ENCODE measurements at regions not wholly inside any gene's neighbourhood (a gene's known extent, or its start where the extent isn't known, plus 50 kb on each side); places are given as distances from the start of the nearest gene placed in this dataset.

GRCh38 chr10:55989188-55989587, 371.9 kb downstream of the ZWINT start:
- H3K27ac ChIP-seq (replicated peaks), result no peak overlapping the region
- DNase-seq (ENCODE audit: low read depth in 1 of 2, low spot score in 1 of 2), result no peak
- no peaks in the 10 kb centered on the region for H3K27me3 ChIP-seq (ENCODE audit: insufficient read depth, poor library complexity, severe bottlenecking)
- H3K4me3 ChIP-seq (replicated peaks; ENCODE audit: insufficient read depth, low read length), result no peak overlapping the region
- no peak for TF ChIP-seq REST (IDR thresholded peaks at IDR 0.05; ENCODE audit: insufficient replicate concordance, low read depth)
- TF ChIP-seq POLR2AphosphoS5 (IDR thresholded peaks at IDR 0.05; ENCODE audit: low read depth), result no peak
- no peak for TF ChIP-seq CTCF (IDR thresholded peaks at IDR 0.05; ENCODE audit: insufficient read depth, low read length)
- TF ChIP-seq SPI1 (IDR thresholded peaks at IDR 0.05; ENCODE audit: borderline replicate concordance, low read depth), result no peak
- no peak for TF ChIP-seq GABPA (IDR thresholded peaks at IDR 0.05; ENCODE audit: low read depth)

GRCh38 chr10:55979203-55979602, 381.9 kb downstream of the ZWINT start:
- no peak overlapping the region for H3K27ac ChIP-seq (replicated peaks)
- H3K4me3 ChIP-seq (replicated peaks; ENCODE audit: insufficient read depth, low read length), result no peak overlapping the region
- TF ChIP-seq SPI1 (IDR thresholded peaks at IDR 0.05; ENCODE audit: borderline replicate concordance, low read depth) (no peak), GABPA (IDR thresholded peaks at IDR 0.05; ENCODE audit: low read depth) (no peak), POLR2AphosphoS5 (IDR thresholded peaks at IDR 0.05; ENCODE audit: low read depth) (no peak), REST (IDR thresholded peaks at IDR 0.05; ENCODE audit: insufficient replicate concordance, low read depth) (no peak), CTCF (IDR thresholded peaks at IDR 0.05; ENCODE audit: insufficient read depth, low read length) (no peak)
- no peak for DNase-seq (ENCODE audit: low read depth in 1 of 2, low spot score in 1 of 2)
- no peaks in the 10 kb centered on the region for H3K27me3 ChIP-seq (ENCODE audit: insufficient read depth, poor library complexity, severe bottlenecking)

GRCh38 chr10:55966101-55966500, 395.0 kb downstream of the ZWINT start:
- Histone ChIP-seq H3K27me3 (ENCODE audit: insufficient read depth, poor library complexity, severe bottlenecking) (no peaks in the 10 kb centered on the region), H3K4me3 (replicated peaks; ENCODE audit: insufficient read depth, low read length) (no peak overlapping the region), H3K27ac (replicated peaks) (no peak overlapping the region)
- TF ChIP-seq CTCF (IDR thresholded peaks at IDR 0.05; ENCODE audit: insufficient read depth, low read length) (no peak), POLR2AphosphoS5 (IDR thresholded peaks at IDR 0.05; ENCODE audit: low read depth) (no peak), GABPA (IDR thresholded peaks at IDR 0.05; ENCODE audit: low read depth) (no peak), REST (IDR thresholded peaks at IDR 0.05; ENCODE audit: insufficient replicate concordance, low read depth) (no peak), SPI1 (IDR thresholded peaks at IDR 0.05; ENCODE audit: borderline replicate concordance, low read depth) (no peak)
- DNase-seq (ENCODE audit: low read depth in 1 of 2, low spot score in 1 of 2), result no peak

All from HL-60 (cell line).